Suprapubic skin (tissue), 4 donors: ENCODE measurements at regions not wholly inside any gene's neighbourhood (a gene's known extent, or its start where the extent isn't known, plus 50 kb on each side); places are given as distances from the start of the nearest gene placed in this dataset.
"Not testable (repeated sequence)": the region's sequence is repeated elsewhere in the genome, so short reads cannot be mapped to it uniquely, and the experiment has no call there.

Experiments used
- DNase-seq, 2 donors: peaks; one replicate each; pipeline ENCODE4 v3.0.0-alpha.2; 2019; ENCODE audit warnings: low spot score in 2 of 2
- H3K27ac ChIP-seq: fragments of 200-600 bp; sonication (generic); one replicate; pipeline ENCODE4 v1.5.1; 2019
- H3K27me3 ChIP-seq: fragments of 200-600 bp; sonication (generic); one replicate; pipeline ENCODE4 v1.5.1; 2019
- H3K36me3 ChIP-seq: fragments of 200-600 bp; sonication (generic); one replicate; pipeline ENCODE4 v1.5.1; 2019
- H3K4me1 ChIP-seq: fragments of 200-600 bp; sonication (generic); one replicate; pipeline ENCODE4 v1.5.1; 2019
- H3K4me3 ChIP-seq: fragments of 200-600 bp; sonication (generic); one replicate; pipeline ENCODE4 v1.5.1; 2019; ENCODE audit warnings: mild to moderate bottlenecking
- H3K9me3 ChIP-seq: fragments of 200-600 bp; sonication (generic); one replicate; pipeline ENCODE4 v1.5.1; 2019
- EP300 ChIP-seq: sonication (generic); formaldehyde crosslinking; IDR thresholded peaks from one replicate; pipeline ENCODE4 v1.6.1; 2017; ENCODE audit warnings: antibody characterized with exemption
- POLR2A ChIP-seq, 2 donors: fragments of 450-650 bp; IDR thresholded peaks; one replicate each; pipeline ENCODE4 v1.6.1; 2017; ENCODE audit warnings: antibody characterized with exemption in 2 of 2, mild to moderate bottlenecking in 2 of 2, moderate library complexity in 2 of 2
- POLR2AphosphoS5 ChIP-seq, 3 donors: sonication (generic); formaldehyde crosslinking; IDR thresholded peaks; one replicate each; pipeline ENCODE4 v1.6.1; 2017; ENCODE audit warnings: antibody characterized with exemption in 3 of 3
- WGBS: methylation state at CpG from one replicate; pipeline ENCODE4 v1.1.5; 2018; 5-methylcytosine and 5-hydroxymethylcytosine counted together
- TF ChIP-seq, protein P1 (sequence below), 2 donors: fragments of 200-600 bp in 1 of 2; fragments of 450-650 bp in 1 of 2; sonication (generic) in 1 of 2; IDR thresholded peaks; one replicate each; pipeline ENCODE4 v1.5.1; 2016 to 2019; ENCODE audit warnings: antibody characterized with exemption in 2 of 2, mild to moderate bottlenecking in 1 of 2, moderate library complexity in 1 of 2

GRCh38 chr4:129839687-129840086 lies 743.7 kb downstream of the C4orf33 start:
- no peak for TF ChIP-seq EP300
- TF ChIP-seq, protein P1, sequence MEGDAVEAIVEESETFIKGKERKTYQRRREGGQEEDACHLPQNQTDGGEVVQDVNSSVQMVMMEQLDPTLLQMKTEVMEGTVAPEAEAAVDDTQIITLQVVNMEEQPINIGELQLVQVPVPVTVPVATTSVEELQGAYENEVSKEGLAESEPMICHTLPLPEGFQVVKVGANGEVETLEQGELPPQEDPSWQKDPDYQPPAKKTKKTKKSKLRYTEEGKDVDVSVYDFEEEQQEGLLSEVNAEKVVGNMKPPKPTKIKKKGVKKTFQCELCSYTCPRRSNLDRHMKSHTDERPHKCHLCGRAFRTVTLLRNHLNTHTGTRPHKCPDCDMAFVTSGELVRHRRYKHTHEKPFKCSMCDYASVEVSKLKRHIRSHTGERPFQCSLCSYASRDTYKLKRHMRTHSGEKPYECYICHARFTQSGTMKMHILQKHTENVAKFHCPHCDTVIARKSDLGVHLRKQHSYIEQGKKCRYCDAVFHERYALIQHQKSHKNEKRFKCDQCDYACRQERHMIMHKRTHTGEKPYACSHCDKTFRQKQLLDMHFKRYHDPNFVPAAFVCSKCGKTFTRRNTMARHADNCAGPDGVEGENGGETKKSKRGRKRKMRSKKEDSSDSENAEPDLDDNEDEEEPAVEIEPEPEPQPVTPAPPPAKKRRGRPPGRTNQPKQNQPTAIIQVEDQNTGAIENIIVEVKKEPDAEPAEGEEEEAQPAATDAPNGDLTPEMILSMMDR (IDR thresholded peaks at IDR 0.05), result no peak
- TF ChIP-seq POLR2AphosphoS5 (IDR thresholded peaks at IDR 0.05), result no peak
- TF ChIP-seq POLR2A (IDR thresholded peaks at IDR 0.05), result no peak

DNA sequence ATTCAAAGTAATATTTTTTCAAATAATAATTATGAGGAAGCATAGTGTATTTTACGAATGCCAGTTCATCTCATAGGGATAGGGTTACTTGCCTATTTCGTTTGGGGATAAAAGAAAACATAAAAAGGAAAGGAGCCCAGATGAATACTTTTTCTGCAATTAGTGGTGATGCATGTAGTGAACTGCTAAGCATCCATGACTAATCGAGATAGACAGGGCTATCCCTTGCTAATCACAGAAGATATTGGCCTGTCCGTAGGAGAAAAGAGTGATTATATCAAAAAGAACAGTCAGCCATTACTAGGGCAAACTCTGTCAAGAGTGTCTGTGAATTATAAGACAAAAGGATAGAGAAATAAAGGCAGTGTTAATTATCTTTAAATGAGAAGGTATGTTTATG lies 746.1 kb downstream of the C4orf33 start:
- TF ChIP-seq EP300 (no peak), POLR2A (IDR thresholded peaks at IDR 0.05) (no peak), POLR2AphosphoS5 (IDR thresholded peaks at IDR 0.05) (no peak)
- TF ChIP-seq, protein P1 (IDR thresholded peaks at IDR 0.05), result no peak
- Histone ChIP-seq H3K9me3 (no peaks in the 10 kb centered on the region), H3K27ac (no peak overlapping the region), H3K36me3 (no peaks in the 10 kb centered on the region), H3K27me3 (no peaks in the 10 kb centered on the region), H3K4me1 (no peaks in the 10 kb centered on the region), H3K4me3 (no peak overlapping the region)
- no peak for DNase-seq
- 83% methylated on average over 4 of the region's 4 CpGs for WGBS

More at GRCh38 chr4:129839687-129840086, 743.7 kb downstream of the C4orf33 start:
- H3K9me3 ChIP-seq, result no peaks in the 10 kb centered on the region
- no peaks in the 10 kb centered on the region for H3K36me3 ChIP-seq
- H3K27ac ChIP-seq, result no peak overlapping the region
- H3K4me3 ChIP-seq, result no peak overlapping the region
- WGBS, result 31% methylated on average over 3 of the region's 3 CpGs
- DNase-seq, result no peak
- H3K27me3 ChIP-seq, result no peaks in the 10 kb centered on the region
- H3K4me1 ChIP-seq, result no peaks in the 10 kb centered on the region

- H3K4me3 ChIP-seq, result no peak overlapping the region
- H3K4me1 ChIP-seq, result no peaks in the 10 kb centered on the region
- H3K36me3 ChIP-seq, result no peaks in the 10 kb centered on the region
- TF ChIP-seq POLR2AphosphoS5 (IDR thresholded peaks at IDR 0.05), result no peak
- TF ChIP-seq, protein P1 (IDR thresholded peaks at IDR 0.05), result no peak
- no peak for TF ChIP-seq POLR2A (IDR thresholded peaks at IDR 0.05)
- TF ChIP-seq EP300, result no peak
- DNase-seq, result no peak
- H3K9me3 ChIP-seq, result no peaks in the 10 kb centered on the region
- no peaks in the 10 kb centered on the region for H3K27me3 ChIP-seq
- H3K27ac ChIP-seq, result no peak overlapping the region
- WGBS, result 76% methylated on average over 4 of the region's 4 CpGs
Measured at GRCh38 chr4:129852434-129852833, 756.5 kb downstream of the C4orf33 start.

DNA sequence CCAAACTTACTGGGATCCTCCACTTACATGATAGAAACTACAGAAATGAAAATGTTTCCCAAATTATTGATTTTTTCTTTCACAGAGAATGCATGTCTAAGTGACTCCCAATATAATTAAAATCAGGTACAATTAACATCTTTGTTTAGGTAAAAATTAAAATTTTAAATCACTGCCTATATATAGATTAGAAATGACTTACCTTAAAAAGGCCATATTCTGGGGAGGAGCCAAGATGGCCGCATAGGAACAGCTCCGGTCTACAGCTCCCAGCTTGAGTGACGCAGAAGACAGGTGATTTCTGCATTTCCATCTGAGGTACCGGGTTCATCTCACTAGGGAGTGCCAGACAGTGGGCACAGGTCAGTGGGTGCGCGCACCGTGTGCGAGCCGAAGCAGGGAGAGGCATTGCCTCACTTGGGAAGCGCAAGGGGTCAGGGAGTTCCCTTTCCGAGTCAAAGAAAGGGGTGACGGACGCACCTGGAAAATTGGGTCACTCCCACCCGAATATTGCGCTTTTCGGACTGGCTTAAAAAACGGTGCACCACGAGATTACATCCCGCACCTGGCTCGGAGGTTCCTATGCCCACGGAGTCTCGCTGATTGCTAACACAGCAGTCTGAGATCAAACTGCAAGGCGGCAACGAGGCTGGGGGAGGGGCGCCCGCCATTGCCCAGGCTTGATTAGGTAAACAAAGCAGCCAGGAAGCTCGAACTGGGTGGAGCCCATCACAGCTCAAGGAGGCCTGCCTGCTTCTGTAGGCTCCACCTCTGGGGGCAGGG lies 757.9 kb downstream of the C4orf33 start:
- not testable (repeated sequence) for DNase-seq, H3K4me3 ChIP-seq
- WGBS, result 95% methylated on average over 26 of the region's 27 CpGs

DNA sequence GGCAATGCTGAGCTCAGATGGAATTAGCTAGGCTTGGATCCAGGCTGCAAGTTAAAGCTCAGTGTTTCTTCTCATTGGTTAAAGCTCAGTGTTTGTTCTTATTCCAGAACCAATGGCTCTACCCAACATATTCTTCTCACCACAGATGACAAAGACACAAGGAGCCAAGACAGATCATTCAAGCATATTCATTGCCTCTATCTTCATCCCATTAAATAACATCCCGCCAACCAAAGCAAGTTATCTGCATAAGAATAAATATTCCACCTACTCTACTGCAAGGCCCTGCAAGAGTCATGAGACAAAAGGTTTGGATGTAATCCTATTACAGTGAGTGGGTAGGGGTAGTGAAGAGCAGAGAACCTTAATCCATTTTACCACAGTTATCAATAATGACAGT lies 766.5 kb downstream of the C4orf33 start:
- no peak for TF ChIP-seq EP300
- TF ChIP-seq POLR2A (IDR thresholded peaks at IDR 0.05), result no peak
- TF ChIP-seq, protein P1 (IDR thresholded peaks at IDR 0.05), result no peak
- no peak for TF ChIP-seq POLR2AphosphoS5 (IDR thresholded peaks at IDR 0.05)

More for the DNA sequence above, 757.9 kb downstream of the C4orf33 start:
- H3K9me3 ChIP-seq, H3K27me3 ChIP-seq, H3K36me3 ChIP-seq, H3K4me1 ChIP-seq, H3K27ac ChIP-seq: not testable (repeated sequence)

More for the DNA sequence above, 766.5 kb downstream of the C4orf33 start:
- Histone ChIP-seq H3K9me3 (no peaks in the 10 kb centered on the region), H3K36me3 (no peaks in the 10 kb centered on the region), H3K4me3 (no peak overlapping the region), H3K4me1 (no peaks in the 10 kb centered on the region), H3K27ac (no peak overlapping the region), H3K27me3 (no peaks in the 10 kb centered on the region)
- WGBS, result 83% methylated on average over 1 of the region's 1 CpG
- DNase-seq, result no peak
